HG03097 (cell line): ENCODE measurements at regions not wholly inside any gene's neighbourhood (a gene's known extent, or its start where the extent isn't known, plus 50 kb on each side); places are given as distances from the start of the nearest gene placed in this dataset.

Experiments
- ATAC-seq: cut with Tn5 transposase; IDR thresholded peaks from one replicate; pipeline ENCODE4 v1.9.1; 2021; ENCODE audit not compliant: unreplicated experiment, low FRiP score

DNA sequence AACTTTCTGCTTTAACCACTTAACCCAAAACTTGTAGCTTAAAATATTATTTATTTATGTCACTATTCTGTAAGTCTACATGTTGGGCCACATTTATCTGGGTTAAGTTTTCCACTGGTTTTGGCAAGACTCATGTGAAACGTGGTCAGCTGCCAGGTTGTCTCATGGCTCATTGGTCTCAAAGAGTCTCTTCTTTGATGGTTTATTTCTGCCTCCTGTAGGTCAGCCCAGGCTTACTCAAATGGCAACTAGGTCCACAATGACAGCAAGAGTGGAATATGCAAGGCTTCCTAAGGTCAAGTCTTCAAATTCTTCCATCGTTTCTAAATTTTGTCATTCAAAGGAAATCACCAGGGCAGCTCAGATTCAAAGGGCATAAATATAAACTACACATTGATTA is 828.7 kb downstream of the PCDH7 start:
- ATAC-seq = no peak

DNA sequence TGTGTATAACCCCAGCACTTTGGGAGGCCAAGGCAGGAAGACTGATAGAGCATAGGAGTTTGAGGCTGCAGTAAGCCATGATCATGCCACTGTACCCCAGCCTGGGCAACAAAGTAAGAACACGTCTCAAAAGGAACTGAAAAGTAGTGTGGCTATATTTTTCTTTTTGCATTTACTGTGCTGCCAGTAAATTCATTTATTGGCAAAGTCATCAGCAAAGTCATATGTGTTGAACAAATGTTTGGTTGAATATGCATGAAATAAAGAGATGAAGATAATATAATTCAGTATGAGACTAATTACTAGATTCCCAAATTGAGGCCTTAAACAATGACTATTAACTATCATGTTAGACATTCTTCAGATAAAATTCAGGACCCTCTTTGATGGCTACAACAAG is 829.1 kb downstream of the PCDH7 start:
- ATAC-seq = no peak

DNA sequence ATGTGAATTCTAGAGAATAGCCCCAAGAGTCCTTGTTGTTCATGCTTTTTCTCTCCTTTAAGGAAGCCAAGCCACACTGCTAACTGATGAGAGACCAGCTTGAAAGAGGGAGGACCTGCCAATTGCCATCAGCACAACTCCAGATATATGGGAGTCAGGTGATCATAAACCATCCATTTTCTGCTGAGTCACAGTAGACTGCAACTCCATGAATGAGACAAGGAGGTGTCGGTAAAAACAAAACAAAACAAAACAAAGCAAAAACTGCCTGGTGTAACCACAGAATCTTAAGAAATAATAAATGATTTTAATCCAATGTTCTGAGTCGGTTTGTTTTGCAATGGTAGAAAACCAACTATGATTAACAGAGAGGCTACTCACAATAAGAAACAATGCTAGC is 837.3 kb downstream of the PCDH7 start:
- no peak for ATAC-seq

DNA sequence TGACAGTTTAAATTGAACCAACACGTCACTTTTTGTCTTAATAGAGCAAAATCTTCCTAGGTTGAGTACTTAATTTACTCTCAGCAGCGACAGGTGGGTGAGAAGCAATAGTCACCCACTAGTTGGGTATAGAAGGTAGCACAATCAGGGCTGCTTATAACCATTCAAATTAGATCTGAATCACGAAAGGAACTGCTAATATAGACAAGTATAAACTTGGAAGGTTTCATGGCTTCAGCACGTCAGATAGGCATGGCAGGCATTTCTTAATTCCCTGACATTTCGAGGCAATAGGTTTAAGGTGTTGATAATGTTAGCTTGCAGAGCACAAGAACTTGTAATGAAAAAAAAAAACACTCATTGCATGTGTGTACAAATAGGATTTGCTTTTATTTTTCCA is 853.4 kb downstream of the PCDH7 start:
- no peak for ATAC-seq

DNA sequence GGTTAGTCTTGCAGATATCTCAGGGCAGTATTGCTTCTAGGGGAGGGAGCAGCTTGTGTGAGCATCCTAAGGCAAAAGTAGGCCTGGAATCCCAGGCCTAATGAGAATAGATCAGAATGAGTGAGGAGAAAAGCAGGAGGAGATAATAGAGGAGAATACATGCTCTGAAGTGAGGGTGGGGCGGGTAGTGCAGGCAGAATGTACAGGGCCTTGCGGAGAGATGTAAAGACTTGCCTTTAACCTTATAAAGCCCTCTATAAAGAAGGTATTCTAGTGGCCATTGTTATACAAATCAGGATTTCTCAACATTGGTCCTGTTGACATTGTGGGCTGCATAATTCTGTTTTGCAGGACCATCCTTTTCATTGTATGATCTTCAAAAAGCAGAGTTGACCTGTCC is 855.3 kb downstream of the PCDH7 start:
- ATAC-seq = no peak

DNA sequence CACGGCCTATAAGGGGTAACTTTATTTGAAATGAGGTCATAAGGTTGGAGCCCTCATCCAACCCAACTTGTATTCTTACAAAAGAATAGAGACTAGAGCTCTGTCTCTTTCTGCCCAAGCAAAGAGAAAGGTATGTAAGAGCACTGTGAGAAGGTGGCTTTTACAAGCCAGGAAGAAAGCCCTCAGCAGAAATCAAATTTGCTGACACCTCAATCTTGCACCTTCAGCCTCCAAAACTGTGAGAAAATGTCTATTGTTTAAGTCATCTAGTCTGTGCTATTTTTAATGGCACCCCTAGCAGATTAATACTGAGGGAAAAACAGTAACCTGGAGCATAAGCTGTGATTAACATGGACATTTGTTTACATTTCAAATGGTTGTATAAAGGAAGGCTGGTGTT is 860.7 kb downstream of the PCDH7 start:
- ATAC-seq = no peak

DNA sequence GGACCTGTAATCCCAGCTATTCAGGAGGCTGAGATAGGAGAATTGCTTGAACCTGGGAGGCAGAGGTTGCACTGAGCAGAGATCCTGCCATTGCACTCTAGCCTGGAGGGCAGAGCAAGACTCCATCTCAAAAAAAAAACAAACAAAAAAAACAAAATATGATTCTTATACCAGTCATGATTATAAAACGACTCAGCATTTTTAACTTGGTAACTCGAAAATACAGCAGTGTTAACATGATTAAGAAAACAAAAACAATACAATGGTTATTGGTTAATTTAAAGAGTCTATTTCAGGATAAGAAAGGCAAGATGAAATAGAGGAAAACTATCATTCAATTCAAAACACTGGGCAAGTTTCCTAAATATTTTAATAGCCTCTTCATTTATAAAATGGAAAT is 865.3 kb downstream of the PCDH7 start:
- no peak for ATAC-seq

DNA sequence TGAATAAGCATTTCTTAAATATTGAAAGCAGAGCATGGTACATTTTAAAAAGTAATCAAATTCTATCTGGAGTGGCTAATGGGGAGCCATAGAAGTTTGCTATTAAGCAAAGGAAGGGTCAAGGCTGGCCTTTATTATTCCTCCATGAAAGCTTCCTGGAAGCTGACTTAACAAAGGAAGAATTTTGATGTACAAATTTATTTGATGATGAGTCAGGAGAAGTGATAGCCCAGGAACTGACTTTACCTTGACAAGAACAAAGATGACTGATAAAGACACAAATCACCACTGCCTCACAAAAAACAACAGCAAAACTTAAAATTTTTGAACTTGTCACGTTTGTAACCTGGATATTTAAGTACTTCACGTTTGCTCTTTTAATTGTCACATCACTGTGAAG is 872.1 kb downstream of the PCDH7 start:
- no peak for ATAC-seq

DNA sequence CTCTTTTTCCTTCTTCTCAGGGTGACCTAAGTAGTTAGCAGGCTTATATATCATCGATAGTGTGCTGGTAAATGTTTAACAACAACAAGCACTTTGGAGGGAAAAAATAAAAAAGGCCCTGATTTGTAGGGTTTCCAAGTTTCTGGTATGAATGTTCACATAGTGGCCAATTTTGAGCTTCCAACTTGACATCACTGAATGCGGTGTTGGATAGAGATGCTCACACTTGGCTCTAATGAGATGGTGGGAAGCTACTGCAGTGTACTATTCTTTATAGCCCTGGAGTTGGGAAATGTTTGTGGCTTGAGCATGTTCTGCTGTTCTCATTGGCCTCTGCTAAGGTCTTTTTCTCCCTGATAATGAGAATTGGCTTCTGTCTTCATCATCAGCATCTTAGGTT is 875.3 kb downstream of the PCDH7 start:
- ATAC-seq = no peak

DNA sequence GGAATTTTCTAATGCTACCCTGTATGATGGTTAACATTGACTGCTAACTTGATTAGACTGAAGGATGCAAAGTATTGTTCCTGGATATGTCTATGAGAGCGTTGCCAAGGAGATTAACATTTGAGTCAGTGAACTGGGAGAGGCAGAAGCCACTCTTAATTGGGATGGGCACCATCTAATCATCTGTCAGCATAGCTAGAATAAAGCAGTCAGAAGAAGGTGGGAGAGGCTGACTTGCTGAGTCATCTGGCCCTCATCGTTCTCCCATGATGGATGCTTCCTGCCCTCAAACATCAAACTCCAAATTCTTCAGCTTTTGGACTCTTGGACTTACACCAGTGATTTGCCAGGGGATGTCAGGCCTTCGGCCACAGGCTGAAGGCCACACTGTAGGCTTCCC is 878.5 kb downstream of the PCDH7 start:
- ATAC-seq = no peak

DNA sequence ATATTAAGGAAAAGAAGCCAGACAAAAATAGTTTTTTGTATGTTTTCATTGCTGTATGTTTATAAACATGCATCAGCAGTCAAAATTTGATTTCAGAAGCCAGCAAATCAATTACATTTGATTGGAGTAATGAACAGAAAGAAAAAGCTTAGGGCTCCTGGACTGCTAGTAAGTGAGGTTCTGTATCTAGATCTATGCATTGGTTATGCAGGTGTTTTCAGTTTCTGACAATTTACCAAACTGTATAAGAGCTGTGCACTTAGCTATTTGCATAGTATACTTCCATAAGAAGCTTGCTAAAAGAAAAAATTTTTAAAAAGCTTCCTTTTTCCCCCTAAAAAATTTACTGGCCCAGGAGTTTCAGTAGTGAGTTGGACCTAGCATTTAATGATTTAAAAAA is 881.6 kb downstream of the PCDH7 start:
- ATAC-seq = no peak

DNA sequence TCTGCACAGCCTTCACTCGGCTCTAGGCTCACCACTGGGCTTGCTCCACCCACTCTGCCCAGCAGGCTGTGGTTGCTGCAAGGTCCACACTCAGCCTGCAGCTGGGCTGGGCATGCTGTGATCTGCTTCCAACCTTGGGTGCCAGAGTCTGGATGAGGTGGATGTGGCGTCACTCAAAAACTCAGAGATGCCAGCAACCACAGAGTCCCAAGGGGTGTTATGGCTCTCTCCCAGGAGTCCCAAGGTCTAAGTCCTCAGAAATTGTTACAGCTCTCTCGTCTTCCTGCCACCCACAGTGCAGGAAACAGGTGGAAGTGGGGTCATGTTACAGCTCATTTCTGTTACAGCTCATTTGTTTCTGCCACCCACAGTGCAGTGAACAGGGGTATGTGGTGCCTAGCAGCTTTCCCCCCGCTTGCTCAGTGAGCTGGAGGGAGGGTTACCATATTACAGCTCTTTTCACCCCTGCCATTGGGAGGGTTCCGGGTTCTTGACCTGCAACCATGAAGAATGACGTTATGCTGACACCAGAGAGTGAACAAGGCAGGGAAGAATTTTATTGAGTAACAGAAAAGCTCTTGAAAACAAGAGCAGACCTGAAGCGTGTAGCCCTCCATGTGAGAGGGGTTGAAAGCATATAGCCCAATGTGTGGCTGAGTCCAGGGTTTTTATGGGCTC is 893.9 kb downstream of the PCDH7 start:
- no peak for ATAC-seq

DNA sequence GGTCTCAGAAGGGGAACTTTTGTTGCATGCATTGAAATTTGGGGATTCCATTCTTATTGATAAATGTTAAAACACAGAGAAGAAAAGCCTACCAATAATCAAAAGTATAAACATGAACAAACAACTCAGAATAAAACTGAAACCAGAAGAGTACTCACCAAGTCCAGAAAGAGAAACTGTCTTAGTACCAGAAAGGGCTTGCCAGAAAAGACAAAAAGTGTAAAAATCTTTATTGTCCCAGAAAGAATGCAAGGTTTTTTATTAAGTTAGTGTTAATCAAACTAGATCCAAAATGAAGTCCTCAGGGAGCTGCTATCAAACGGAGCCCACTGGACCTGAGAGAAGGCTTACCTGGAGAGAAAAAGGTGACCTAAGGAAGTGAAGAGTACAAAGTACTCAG is 897.5 kb downstream of the PCDH7 start:
- no peak for ATAC-seq

DNA sequence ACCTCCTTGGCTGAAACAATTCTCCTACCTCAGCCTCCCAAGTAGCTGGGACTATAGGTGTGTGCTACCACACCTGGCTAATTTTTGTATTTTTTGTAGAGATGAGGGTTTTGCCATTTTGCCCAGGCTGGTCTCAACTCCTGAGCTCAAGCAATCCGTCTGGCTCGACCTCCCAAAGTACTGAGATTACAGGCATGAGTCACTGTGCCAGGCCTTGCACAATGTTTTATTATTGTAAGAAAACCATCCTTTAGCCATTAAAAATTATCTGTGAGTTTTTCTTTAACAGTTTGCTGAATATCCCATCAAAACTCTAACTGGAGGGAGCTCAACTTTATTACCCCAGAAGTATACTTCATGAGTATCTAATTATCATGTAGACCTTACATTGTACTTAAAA is 900.3 kb downstream of the PCDH7 start:
- ATAC-seq = no peak

DNA sequence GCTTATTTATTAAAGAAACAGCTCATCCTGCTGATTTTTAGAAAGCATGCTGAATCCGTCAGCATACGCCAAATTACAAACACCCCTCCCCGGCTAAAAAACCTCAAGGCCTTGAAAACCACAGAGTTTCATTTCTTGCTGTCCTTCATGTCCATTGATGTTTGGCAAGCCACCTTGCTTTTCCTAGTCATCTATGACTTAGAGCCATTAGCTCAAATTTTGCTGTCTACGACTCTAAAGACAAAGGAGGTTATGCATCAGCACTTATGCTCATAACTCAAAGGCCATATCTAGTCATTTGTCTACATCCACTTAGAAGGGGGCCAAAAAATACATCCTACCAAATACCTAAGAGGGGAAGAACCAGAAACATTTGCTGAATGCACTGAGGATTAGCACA is 925.1 kb downstream of the PCDH7 start:
- ATAC-seq = no peak

DNA sequence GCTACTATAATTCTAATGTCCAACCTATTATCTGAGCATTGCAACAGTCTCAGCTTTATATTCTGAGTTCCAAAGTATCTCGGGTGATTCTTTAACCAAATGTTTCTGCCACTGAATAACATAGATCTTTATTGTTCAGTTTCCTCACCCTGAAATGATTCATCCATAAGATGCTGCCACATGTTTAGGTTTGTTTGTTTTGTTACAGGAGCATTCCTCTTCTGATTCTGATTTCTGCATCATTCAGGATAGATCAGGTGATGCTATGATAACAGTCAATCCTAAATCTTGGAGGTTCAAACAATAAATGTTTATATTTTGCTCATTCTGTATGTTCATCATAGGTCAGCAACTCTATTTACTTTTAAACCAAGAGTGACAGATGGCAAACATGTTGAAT is 927.6 kb downstream of the PCDH7 start:
- ATAC-seq = no peak

DNA sequence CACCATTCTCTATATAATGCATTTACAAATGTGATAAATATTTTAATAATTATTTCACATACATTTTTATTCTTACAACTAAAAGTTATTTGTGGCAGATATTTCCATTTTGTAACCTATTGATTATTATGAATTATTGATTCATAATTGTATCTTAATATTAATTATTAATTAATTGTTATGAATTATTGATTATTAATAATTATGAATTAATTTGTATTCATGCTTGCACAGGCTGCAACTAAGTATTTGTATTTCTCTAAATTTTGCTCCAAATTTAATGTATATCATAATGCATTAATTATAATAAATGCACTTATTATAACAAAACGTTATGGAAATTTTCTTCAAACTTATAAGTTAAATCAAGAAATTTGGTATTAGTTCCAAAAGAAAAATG is 929.7 kb downstream of the PCDH7 start:
- no peak for ATAC-seq

DNA sequence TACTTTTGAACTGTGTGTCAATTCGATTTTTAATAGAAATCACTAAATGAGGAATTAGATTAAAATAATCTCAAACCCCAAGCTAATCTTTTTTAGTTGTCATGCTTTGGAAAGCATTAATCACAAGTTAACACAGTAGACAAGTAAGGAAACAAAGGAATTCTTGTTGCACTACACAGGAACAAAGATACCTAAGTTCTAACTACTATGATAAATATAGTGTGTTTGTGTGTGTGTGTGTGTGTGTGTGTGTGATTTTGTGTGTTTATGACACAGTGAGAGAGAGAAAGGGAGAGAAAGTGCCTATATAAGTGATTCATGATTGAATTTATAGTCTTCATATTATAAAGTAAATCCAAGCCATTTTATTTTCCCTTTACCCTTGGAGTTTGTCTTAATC is 931.4 kb downstream of the PCDH7 start:
- no peak for ATAC-seq

DNA sequence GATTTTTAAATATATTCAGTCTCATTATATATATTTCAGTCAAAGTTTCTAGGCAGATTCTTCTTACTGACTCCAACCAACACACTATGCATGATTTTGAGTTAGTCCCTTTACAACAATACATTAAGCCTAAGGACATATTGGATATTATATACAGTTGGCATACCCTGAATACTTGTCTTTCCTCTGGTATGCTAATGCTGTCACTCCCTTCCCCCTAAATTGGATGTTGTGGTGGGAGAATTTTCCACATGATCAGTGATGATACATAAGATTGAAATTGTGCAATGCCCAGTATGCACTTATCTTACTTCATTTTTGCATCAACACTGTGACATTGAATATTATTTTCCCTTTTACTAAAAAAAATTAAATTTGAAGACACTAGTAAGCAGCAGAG is 935.2 kb downstream of the PCDH7 start:
- ATAC-seq = no peak

DNA sequence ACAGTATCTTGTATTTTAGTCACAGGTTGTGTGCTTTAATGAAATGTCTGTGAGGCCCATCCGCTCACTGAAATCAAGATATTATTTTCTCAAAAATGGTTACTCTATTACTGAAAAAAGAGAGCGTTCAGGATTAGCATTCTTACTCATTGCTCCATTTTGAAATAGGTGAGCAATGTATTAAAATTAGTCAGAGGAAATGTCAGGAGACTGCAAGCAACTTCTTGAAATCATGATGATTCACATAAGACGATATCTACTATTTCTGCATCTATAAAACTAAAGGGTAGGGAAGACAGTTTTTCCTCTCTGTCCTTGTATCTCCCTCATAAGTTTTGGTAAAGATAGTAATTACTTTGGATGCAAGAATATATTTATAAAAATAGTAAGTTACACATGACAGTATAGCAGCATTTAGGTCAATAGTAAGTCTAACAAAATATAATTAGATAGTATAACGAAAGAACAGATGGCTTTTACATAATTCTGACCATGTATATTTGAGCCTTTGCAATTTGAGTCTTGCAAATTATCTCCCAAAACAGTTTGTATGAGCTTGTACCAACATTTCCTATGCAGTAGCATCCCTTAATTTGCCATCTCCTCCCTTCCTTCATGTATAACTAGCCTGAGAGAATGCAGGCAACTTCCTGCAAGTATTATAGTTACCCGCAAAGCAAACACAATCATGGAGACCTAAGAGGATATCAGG is 937.8 kb downstream of the PCDH7 start:
- no peak for ATAC-seq

DNA sequence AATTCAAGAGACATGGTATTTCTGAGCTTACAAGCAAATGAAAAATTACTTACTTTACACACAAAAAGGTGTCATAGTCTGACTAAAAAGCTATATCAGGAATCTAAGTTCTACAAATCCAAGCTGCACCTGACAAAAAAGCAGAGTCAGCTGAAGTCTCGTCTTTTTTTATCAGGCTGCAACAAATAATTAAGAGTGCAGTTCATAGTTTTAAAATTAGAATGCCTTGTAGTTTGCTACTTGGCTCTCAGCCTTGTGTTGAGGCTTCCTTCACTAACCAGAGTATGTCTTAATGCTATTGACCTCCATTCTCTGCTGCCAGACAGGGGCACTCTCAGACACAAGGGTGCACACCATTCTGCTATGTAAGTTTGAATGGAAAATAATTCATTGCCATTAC is 940.7 kb downstream of the PCDH7 start:
- ATAC-seq = no peak

DNA sequence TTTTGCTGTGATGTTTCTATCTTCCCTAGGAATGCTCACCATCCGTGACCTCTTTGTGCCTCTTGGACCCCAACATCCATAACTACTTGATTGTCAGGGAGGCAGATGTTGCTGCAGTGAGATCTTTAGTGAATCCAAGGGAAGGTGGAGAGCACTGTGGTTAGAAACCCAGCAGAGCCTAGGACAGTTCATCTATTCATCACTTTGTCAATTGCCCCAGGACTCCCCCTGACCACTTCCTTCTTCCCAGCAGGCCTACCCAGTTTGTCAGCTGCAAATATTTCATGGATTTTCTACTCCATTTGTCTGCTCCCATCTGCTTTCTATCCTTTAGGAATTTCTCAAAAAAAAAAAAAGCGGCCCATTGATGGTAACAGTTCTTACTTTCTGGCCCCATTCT is 942.8 kb downstream of the PCDH7 start:
- ATAC-seq = no peak

DNA sequence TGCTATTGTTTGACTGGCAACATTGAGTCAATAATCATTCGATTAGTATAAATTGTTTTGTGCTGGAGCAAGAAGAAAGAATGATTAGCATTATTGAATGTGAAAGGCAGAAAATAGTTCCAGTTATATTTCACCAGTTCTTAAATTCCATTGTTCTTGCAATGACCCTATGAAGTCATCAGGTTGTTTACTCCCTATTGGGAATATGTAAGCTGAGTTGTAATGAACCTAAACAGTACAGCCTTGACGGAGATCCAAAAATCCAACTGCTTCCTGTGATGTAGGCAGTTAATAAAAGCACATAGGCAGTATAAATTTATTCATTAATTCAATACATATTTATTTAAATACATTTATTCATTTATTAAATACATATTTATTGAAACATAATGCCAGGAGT is 947.5 kb downstream of the PCDH7 start:
- no peak for ATAC-seq
